Vagina (tissue), 2 donors: ENCODE measurements at regions not wholly inside any gene's neighbourhood (a gene's known extent, or its start where the extent isn't known, plus 50 kb on each side); places are given as distances from the start of the nearest gene placed in this dataset.

Source experiments
- DNase-seq, 2 donors: peaks; one replicate each; pipeline ENCODE4 v3.0.0-alpha.2; 2017; ENCODE audit errors: extremely low spot score in 2 of 2
- H3K27ac ChIP-seq: fragments of 200-600 bp; sonication (generic); one replicate; pipeline ENCODE4 v1.5.1; 2019
- H3K27me3 ChIP-seq: fragments of 200-600 bp; sonication (generic); one replicate; pipeline ENCODE4 v1.5.1; 2019
- H3K36me3 ChIP-seq, 2 donors: fragments of 200-600 bp; sonication (generic); one replicate each; pipeline ENCODE4 v1.5.1; 2017 to 2019
- H3K4me1 ChIP-seq: fragments of 200-600 bp; sonication (generic); one replicate; pipeline ENCODE4 v1.5.1; 2019
- H3K4me3 ChIP-seq, 2 donors: fragments of 200-600 bp; sonication (generic); 1 replicate in 1 of 2; 2 replicates in 1 of 2; pipeline ENCODE4 v1.5.1; 2016 to 2019
- H3K9me3 ChIP-seq: fragments of 200-600 bp; sonication (generic); one replicate; pipeline ENCODE4 v1.5.1; 2019
- CTCF ChIP-seq, 3 experiments: fragments of 450-650 bp in 2 of 3; fragments of 200-600 bp in 1 of 3; sonication (generic) in 1 of 3; IDR thresholded peaks; one replicate each; pipeline ENCODE4 v1.5.1; 2017 to 2019; ENCODE audit warnings: antibody characterized with exemption in 3 of 3, mild to moderate bottlenecking in 2 of 3, moderate library complexity in 2 of 3
- POLR2A ChIP-seq, 2 donors: fragments of 450-650 bp; IDR thresholded peaks; one replicate each; pipeline ENCODE4 v1.6.1; 2017; ENCODE audit warnings: antibody characterized with exemption in 2 of 2, mild to moderate bottlenecking in 2 of 2, moderate library complexity in 2 of 2
- POLR2AphosphoS5 ChIP-seq, 2 donors: sonication (generic); formaldehyde crosslinking; IDR thresholded peaks; one replicate each; pipeline ENCODE4 v1.9.0; 2017; ENCODE audit warnings: antibody characterized with exemption in 2 of 2, mild to moderate bottlenecking in 2 of 2, low read depth in 1 of 2; ENCODE audit not compliant: insufficient read depth in 1 of 2
- intact Hi-C: fragments of 100-400 bp; cut with DNase I; formaldehyde crosslinking; loops from one replicate; pipeline ENCODE4 v1.15.1; 2023

GRCh38 chr3:53974324-53974723 lies 82.7 kb upstream of the SELENOK start:
- no peak for DNase-seq
- intact Hi-C loops = no loop called here
- Histone ChIP-seq H3K4me3 (no peak overlapping the region), H3K9me3 (no peaks in the 10 kb centered on the region), H3K36me3 (no peaks in the 10 kb centered on the region), H3K4me1 (no peaks in the 10 kb centered on the region), H3K27ac (no peak overlapping the region), H3K27me3 (no peaks in the 10 kb centered on the region)
- TF ChIP-seq POLR2A (IDR thresholded peaks at IDR 0.05) (no peak), CTCF (IDR thresholded peaks at IDR 0.05) (no peak), POLR2AphosphoS5 (IDR thresholded peaks at IDR 0.05; ENCODE audit: insufficient read depth in 1 of 2, low read depth in 1 of 2) (no peak)

- DNase-seq = no peak
- H3K9me3 ChIP-seq = no peaks in the 10 kb centered on the region
- H3K27ac ChIP-seq = no peak overlapping the region
- TF ChIP-seq CTCF (IDR thresholded peaks at IDR 0.05) (no peak), POLR2AphosphoS5 (IDR thresholded peaks at IDR 0.05; ENCODE audit: insufficient read depth in 1 of 2, low read depth in 1 of 2) (no peak), POLR2A (IDR thresholded peaks at IDR 0.05) (no peak)
- intact Hi-C loops = no loop called here
- no peaks in the 10 kb centered on the region for H3K27me3 ChIP-seq
- no peaks in the 10 kb centered on the region for H3K36me3 ChIP-seq
- H3K4me3 ChIP-seq = no peak overlapping the region
- no peaks in the 10 kb centered on the region for H3K4me1 ChIP-seq
Observed at GRCh38 chr3:53973905-53974304, 82.2 kb upstream of the SELENOK start.

DNA sequence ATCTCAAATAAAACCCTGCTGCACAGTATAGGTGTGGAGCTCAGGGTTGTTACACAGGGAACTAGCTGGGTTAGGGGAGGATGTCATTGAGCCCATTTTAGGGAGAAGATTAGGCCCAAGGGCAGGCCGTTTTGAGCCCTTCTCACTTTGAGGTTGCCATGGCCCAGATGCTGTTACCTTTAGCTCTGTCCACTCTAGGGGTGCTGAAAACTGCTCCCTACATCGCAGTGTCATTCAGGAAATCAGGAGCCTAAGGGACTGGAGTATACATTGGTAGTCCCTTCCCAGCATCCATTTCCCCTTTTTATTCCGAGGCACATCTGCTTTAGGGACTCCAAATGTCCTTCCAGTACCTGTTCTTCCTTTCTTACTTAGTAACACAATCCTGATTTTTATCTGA lies 79.0 kb upstream of the SELENOK start:
- no peaks in the 10 kb centered on the region for H3K27me3 ChIP-seq
- intact Hi-C loops = no loop called here
- H3K9me3 ChIP-seq = no peaks in the 10 kb centered on the region
- TF ChIP-seq CTCF (IDR thresholded peaks at IDR 0.05) = no peak
- TF ChIP-seq POLR2A (IDR thresholded peaks at IDR 0.05) = no peak
- TF ChIP-seq POLR2AphosphoS5 (IDR thresholded peaks at IDR 0.05; ENCODE audit: insufficient read depth in 1 of 2, low read depth in 1 of 2) = no peak
- H3K27ac ChIP-seq = no peak overlapping the region
- H3K4me1 ChIP-seq = no peaks in the 10 kb centered on the region
- no peak overlapping the region for H3K4me3 ChIP-seq
- no peak for DNase-seq
- no peaks in the 10 kb centered on the region for H3K36me3 ChIP-seq

GRCh38 chr3:53969086-53969485 lies 77.4 kb upstream of the SELENOK start:
- Histone ChIP-seq H3K9me3 (no peaks in the 10 kb centered on the region), H3K4me1 (no peaks in the 10 kb centered on the region), H3K36me3 (no peaks in the 10 kb centered on the region), H3K4me3 (no peak overlapping the region), H3K27me3 (no peaks in the 10 kb centered on the region), H3K27ac (no peak overlapping the region)
- TF ChIP-seq POLR2A (IDR thresholded peaks at IDR 0.05) = no peak
- no peak for TF ChIP-seq POLR2AphosphoS5 (IDR thresholded peaks at IDR 0.05; ENCODE audit: insufficient read depth in 1 of 2, low read depth in 1 of 2)
- TF ChIP-seq CTCF (IDR thresholded peaks at IDR 0.05) = no peak
- DNase-seq = no peak
- intact Hi-C loops = no loop called here

DNA sequence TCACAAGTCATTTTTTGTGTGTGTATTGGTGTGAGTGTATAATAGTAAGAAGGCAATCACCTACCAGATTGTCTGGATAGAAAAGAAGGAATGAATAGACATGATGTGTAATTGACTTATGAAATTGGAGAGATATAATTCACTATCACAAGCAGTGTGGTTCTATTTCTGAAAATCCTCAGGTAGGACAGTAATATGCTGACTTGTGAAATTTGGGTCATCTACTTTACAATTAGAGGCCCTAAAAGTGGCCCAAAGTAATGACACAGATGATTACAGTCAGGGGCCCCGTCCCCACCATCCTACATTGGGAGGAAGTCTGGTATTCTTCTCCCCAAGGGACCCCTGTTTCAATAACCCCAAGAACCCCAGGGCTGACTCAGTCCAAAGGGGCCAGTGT lies 73.6 kb upstream of the SELENOK start:
- Histone ChIP-seq H3K36me3 (no peaks in the 10 kb centered on the region), H3K4me1 (no peaks in the 10 kb centered on the region), H3K9me3 (no peaks in the 10 kb centered on the region), H3K27me3 (no peaks in the 10 kb centered on the region), H3K27ac (no peak overlapping the region), H3K4me3 (no peak overlapping the region)
- TF ChIP-seq POLR2AphosphoS5 (IDR thresholded peaks at IDR 0.05; ENCODE audit: insufficient read depth in 1 of 2, low read depth in 1 of 2) = no peak
- no peak for TF ChIP-seq CTCF (IDR thresholded peaks at IDR 0.05)
- no peak for TF ChIP-seq POLR2A (IDR thresholded peaks at IDR 0.05)
- no peak for DNase-seq
- intact Hi-C loops = no loop called here
